ENCODE measurements at regions not wholly inside any gene's neighbourhood (a gene's known extent, or its start where the extent isn't known, plus 50 kb on each side); places are given as distances from the start of the nearest gene placed in this dataset.

DNA sequence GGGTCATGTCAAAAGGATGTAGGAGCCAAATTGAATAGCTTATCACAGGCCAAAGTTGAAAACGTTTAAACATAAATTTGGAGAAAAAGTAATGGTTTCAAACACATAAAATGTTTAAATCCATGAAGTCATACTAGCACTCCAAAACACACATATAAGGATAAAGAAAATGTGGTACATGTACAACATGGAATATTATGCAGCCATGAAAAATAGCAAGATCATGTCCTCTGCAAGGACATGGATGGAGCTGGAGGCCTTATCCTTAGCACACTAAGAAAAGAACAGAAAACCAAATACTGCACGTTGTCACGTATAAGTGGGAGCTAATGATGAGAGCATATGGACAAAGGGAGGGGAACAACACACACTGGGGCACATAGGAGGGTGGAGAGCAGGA is 911.7 kb upstream of the PCDH20 start:
- H3K79me2 ChIP-seq (ENCODE audit: insufficient read depth, low read length): no peaks in the 10 kb centered on the region
- no peaks in the 10 kb centered on the region for H3K9me3 ChIP-seq (ENCODE audit: control insufficient read depth in 1 of 2, insufficient read depth in 1 of 2, low read depth in 1 of 2, low read length in 2 of 2)
- no peak overlapping the region for H3K4me2 ChIP-seq (ENCODE audit: low read length)
- no peaks in the 10 kb centered on the region for H3K36me3 ChIP-seq (ENCODE audit: control insufficient read depth in 1 of 2, insufficient read depth in 2 of 2, low read length in 2 of 2)
- ChIA-PET CTCF (no interaction called here), POLR2A (no interaction called here), RAD21 (ENCODE audit: low non-redundant PET in 1 of 2, low total read pairs in 2 of 2, uncharacterized antibody in 2 of 2, unreplicated experiment in 2 of 2) (no interaction called here)
- ATAC-seq (no peak), DNase-seq (ENCODE audit: low read depth, low spot score) (no peak)
- no peak overlapping the region for H3K4me3 ChIP-seq (replicated peaks in 1 of 2; ENCODE audit: low read depth in 1 of 2, low read length in 2 of 2)
- H4K20me1 ChIP-seq (ENCODE audit: insufficient read depth): no peaks in the 10 kb centered on the region
- no peak overlapping the region for H3K27ac ChIP-seq (ENCODE audit: low read depth, low read length)
- no peaks in the 10 kb centered on the region for H3K4me1 ChIP-seq (ENCODE audit: control insufficient read depth in 1 of 2, insufficient read depth in 2 of 2, low read length in 2 of 2)
- BruUV-seq (replicated peaks): no TSS peak
- TF ChIP-seq CBX3 (IDR thresholded peaks at IDR 0.05; ENCODE audit: low read depth) (no peak), ZFX (IDR thresholded peaks at IDR 0.05) (no peak), POLR2A (IDR thresholded peaks at IDR 0.05; ENCODE audit: borderline replicate concordance, extremely low read depth, insufficient read depth, insufficient read length) (no peak), EZH2 (IDR thresholded peaks at IDR 0.05) (no peak), TCF7L2 (IDR thresholded peaks at IDR 0.05; ENCODE audit: borderline replicate concordance, extremely low read depth, insufficient read depth, insufficient read length) (no peak), RAD21 (IDR thresholded peaks at IDR 0.05; ENCODE audit: low read depth) (no peak), EZH2phosphoT487 (IDR thresholded peaks at IDR 0.05; ENCODE audit: borderline replicate concordance) (no peak), SP1 (IDR thresholded peaks at IDR 0.05; ENCODE audit: low read depth) (no peak), CEBPB (IDR thresholded peaks at IDR 0.05; ENCODE audit: low read depth) (no peak), SIN3A (IDR thresholded peaks at IDR 0.05; ENCODE audit: low read depth) (no peak), EGR1 (IDR thresholded peaks at IDR 0.05; ENCODE audit: low read depth) (no peak), POLR2AphosphoS5 (IDR thresholded peaks at IDR 0.05; ENCODE audit: low read depth, low read length) (no peak), JUND (IDR thresholded peaks at IDR 0.05) (no peak), ZNF274 (IDR thresholded peaks at IDR 0.05; ENCODE audit: low read depth, low read length) (no peak), FOSL1 (IDR thresholded peaks at IDR 0.05; ENCODE audit: low read depth) (no peak), ELF1 (IDR thresholded peaks at IDR 0.05; ENCODE audit: borderline replicate concordance, low read depth) (no peak)
- TF ChIP-seq, protein P1, sequence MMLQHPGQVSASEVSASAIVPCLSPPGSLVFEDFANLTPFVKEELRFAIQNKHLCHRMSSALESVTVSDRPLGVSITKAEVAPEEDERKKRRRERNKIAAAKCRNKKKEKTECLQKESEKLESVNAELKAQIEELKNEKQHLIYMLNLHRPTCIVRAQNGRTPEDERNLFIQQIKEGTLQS (IDR thresholded peaks at IDR 0.05): no peak
- TF ChIP-seq, protein P2, sequence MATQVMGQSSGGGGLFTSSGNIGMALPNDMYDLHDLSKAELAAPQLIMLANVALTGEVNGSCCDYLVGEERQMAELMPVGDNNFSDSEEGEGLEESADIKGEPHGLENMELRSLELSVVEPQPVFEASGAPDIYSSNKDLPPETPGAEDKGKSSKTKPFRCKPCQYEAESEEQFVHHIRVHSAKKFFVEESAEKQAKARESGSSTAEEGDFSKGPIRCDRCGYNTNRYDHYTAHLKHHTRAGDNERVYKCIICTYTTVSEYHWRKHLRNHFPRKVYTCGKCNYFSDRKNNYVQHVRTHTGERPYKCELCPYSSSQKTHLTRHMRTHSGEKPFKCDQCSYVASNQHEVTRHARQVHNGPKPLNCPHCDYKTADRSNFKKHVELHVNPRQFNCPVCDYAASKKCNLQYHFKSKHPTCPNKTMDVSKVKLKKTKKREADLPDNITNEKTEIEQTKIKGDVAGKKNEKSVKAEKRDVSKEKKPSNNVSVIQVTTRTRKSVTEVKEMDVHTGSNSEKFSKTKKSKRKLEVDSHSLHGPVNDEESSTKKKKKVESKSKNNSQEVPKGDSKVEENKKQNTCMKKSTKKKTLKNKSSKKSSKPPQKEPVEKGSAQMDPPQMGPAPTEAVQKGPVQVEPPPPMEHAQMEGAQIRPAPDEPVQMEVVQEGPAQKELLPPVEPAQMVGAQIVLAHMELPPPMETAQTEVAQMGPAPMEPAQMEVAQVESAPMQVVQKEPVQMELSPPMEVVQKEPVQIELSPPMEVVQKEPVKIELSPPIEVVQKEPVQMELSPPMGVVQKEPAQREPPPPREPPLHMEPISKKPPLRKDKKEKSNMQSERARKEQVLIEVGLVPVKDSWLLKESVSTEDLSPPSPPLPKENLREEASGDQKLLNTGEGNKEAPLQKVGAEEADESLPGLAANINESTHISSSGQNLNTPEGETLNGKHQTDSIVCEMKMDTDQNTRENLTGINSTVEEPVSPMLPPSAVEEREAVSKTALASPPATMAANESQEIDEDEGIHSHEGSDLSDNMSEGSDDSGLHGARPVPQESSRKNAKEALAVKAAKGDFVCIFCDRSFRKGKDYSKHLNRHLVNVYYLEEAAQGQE (IDR thresholded peaks at IDR 0.05; ENCODE audit: low read depth): no peak
- TF ChIP-seq, protein P3, sequence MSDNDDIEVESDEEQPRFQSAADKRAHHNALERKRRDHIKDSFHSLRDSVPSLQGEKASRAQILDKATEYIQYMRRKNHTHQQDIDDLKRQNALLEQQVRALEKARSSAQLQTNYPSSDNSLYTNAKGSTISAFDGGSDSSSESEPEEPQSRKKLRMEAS (IDR thresholded peaks at IDR 0.05): no peak
- TF ChIP-seq, protein P4, sequence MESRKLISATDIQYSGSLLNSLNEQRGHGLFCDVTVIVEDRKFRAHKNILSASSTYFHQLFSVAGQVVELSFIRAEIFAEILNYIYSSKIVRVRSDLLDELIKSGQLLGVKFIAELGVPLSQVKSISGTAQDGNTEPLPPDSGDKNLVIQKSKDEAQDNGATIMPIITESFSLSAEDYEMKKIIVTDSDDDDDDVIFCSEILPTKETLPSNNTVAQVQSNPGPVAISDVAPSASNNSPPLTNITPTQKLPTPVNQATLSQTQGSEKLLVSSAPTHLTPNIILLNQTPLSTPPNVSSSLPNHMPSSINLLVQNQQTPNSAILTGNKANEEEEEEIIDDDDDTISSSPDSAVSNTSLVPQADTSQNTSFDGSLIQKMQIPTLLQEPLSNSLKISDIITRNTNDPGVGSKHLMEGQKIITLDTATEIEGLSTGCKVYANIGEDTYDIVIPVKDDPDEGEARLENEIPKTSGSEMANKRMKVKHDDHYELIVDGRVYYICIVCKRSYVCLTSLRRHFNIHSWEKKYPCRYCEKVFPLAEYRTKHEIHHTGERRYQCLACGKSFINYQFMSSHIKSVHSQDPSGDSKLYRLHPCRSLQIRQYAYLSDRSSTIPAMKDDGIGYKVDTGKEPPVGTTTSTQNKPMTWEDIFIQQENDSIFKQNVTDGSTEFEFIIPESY (IDR thresholded peaks at IDR 0.05; ENCODE audit: extremely low read depth, insufficient replicate concordance, low read length): no peak
- H2AFZ ChIP-seq (ENCODE audit: low read depth, low read length, poor library complexity, severe bottlenecking): no peak overlapping the region
- H3K9ac ChIP-seq (ENCODE audit: low read length): no peak overlapping the region
- H3K9me2 ChIP-seq (ENCODE audit: insufficient read depth): no peaks in the 10 kb centered on the region
- intact Hi-C loops (cut with micrococcal nuclease): no loop called here
- H3K27me3 ChIP-seq (ENCODE audit: insufficient read depth, low read length): no peaks in the 10 kb centered on the region

All from HCT116 (cell line).